ENCODE measurements at regions not wholly inside any gene's neighbourhood (a gene's known extent, or its start where the extent isn't known, plus 50 kb on each side); places are given as distances from the start of the nearest gene placed in this dataset.

- H3K4me1 ChIP-seq = no peaks in the 10 kb centered on the region
- H3K9me3 ChIP-seq = no peaks in the 10 kb centered on the region
- no peak for DNase-seq (ENCODE audit: low spot score)
- no peaks in the 10 kb centered on the region for H3K27me3 ChIP-seq
- TF ChIP-seq, protein P1, sequence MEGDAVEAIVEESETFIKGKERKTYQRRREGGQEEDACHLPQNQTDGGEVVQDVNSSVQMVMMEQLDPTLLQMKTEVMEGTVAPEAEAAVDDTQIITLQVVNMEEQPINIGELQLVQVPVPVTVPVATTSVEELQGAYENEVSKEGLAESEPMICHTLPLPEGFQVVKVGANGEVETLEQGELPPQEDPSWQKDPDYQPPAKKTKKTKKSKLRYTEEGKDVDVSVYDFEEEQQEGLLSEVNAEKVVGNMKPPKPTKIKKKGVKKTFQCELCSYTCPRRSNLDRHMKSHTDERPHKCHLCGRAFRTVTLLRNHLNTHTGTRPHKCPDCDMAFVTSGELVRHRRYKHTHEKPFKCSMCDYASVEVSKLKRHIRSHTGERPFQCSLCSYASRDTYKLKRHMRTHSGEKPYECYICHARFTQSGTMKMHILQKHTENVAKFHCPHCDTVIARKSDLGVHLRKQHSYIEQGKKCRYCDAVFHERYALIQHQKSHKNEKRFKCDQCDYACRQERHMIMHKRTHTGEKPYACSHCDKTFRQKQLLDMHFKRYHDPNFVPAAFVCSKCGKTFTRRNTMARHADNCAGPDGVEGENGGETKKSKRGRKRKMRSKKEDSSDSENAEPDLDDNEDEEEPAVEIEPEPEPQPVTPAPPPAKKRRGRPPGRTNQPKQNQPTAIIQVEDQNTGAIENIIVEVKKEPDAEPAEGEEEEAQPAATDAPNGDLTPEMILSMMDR (IDR thresholded peaks at IDR 0.05) = no peak
- no peaks in the 10 kb centered on the region for H3K36me3 ChIP-seq
- no peak overlapping the region for H3K27ac ChIP-seq
- H3K4me3 ChIP-seq = no peak overlapping the region
Measured at GRCh38 chr13:74528734-74529513, 394.7 kb upstream of the KLF12 start.

DNA sequence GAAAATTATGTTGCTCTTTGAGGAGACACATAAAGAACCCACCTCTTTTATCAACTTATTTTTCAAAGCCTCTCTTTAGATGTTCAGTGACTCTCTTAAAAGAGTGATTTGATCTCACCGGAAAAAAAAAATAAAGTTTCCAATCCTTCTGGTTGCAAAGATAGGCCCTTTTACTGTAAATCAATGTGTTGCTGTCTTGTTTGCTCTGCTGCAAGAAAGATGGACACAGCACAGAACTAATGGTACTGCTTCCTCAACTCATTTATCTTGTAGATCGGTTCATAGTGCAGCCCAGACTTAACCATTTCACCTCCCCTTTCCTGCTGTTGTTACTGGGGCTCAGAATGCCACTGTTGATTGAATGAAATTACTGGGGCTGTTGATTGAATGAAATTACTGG lies 388.9 kb upstream of the KLF12 start:
- Histone ChIP-seq H3K4me3 (no peak overlapping the region), H3K27me3 (no peaks in the 10 kb centered on the region), H3K36me3 (no peaks in the 10 kb centered on the region), H3K4me1 (no peaks in the 10 kb centered on the region), H3K9me3 (no peaks in the 10 kb centered on the region), H3K27ac (no peak overlapping the region)
- DNase-seq (ENCODE audit: low spot score) = no peak
- TF ChIP-seq, protein P1 (IDR thresholded peaks at IDR 0.05) = no peak

- H3K36me3 ChIP-seq = no peaks in the 10 kb centered on the region
- no peaks in the 10 kb centered on the region for H3K27me3 ChIP-seq
- no peaks in the 10 kb centered on the region for H3K4me1 ChIP-seq
- no peaks in the 10 kb centered on the region for H3K9me3 ChIP-seq
- TF ChIP-seq, protein P1 (IDR thresholded peaks at IDR 0.05) = no peak
- no peak overlapping the region for H3K27ac ChIP-seq
- H3K4me3 ChIP-seq = no peak overlapping the region
- no peak for DNase-seq (ENCODE audit: low spot score)
Measured at GRCh38 chr13:74511523-74511922, 377.3 kb upstream of the KLF12 start.

GRCh38 chr13:74487091-74487722 lies 353.0 kb upstream of the KLF12 start:
- no peak for DNase-seq (ENCODE audit: low spot score)
- no peak overlapping the region for H3K27ac ChIP-seq
- H3K4me3 ChIP-seq = no peak overlapping the region
- no peaks in the 10 kb centered on the region for H3K27me3 ChIP-seq
- no peaks in the 10 kb centered on the region for H3K9me3 ChIP-seq
- no peaks in the 10 kb centered on the region for H3K36me3 ChIP-seq
- TF ChIP-seq, protein P1 (IDR thresholded peaks at IDR 0.05) = no peak
- no peaks in the 10 kb centered on the region for H3K4me1 ChIP-seq

GRCh38 chr13:74485757-74486156 lies 351.6 kb upstream of the KLF12 start:
- Histone ChIP-seq H3K36me3 (no peaks in the 10 kb centered on the region), H3K4me1 (no peaks in the 10 kb centered on the region), H3K27me3 (no peaks in the 10 kb centered on the region), H3K4me3 (no peak overlapping the region), H3K27ac (no peak overlapping the region), H3K9me3 (no peaks in the 10 kb centered on the region)
- no peak for DNase-seq (ENCODE audit: low spot score)
- TF ChIP-seq, protein P1 (IDR thresholded peaks at IDR 0.05) = no peak
